Mammary epithelial cell (primary cell): ENCODE measurements at regions not wholly inside any gene's neighbourhood (a gene's known extent, or its start where the extent isn't known, plus 50 kb on each side); places are given as distances from the start of the nearest gene placed in this dataset.
A peak's percentile ranks its signal among the peaks of the same experiment; 100 is the strongest.

Experiments
- CTCF ChIP-seq, 2 donors: IDR thresholded peaks in 1 of 2; conservative IDR thresholded peaks in 1 of 2; 2 replicates each; pipeline ENCODE4 v1.5.1; 2011 to 2012; ENCODE audit warnings: inconsistent platforms in 2 of 2, low read length in 2 of 2, mild to moderate bottlenecking in 2 of 2, control low read depth in 1 of 2, low read depth in 1 of 2; ENCODE audit not compliant: insufficient read depth in 1 of 2; ENCODE audit errors: extremely low read depth in 1 of 2
- EZH2 ChIP-seq: IDR thresholded peaks from 2 replicates; pipeline ENCODE4 v1.6.1; 2012; ENCODE audit warnings: low read length, inconsistent platforms, borderline replicate concordance

- TF ChIP-seq CTCF (conservative IDR thresholded peaks at IDR 0.05 in 1 of 2, IDR thresholded peaks at IDR 0.05 in 1 of 2; ENCODE audit: extremely low read depth in 1 of 2, insufficient read depth in 1 of 2, low read depth in 1 of 2, low read length in 2 of 2): peak; percentile 90 to 91
- TF ChIP-seq EZH2: no peak
Measured at GRCh38 chr2:64873472-64873924, 115.7 kb upstream of the SLC1A4 start.
